IPS-20b (cell line): ENCODE measurements at regions not wholly inside any gene's neighbourhood (a gene's known extent, or its start where the extent isn't known, plus 50 kb on each side); places are given as distances from the start of the nearest gene placed in this dataset.

Experiments
- H3K27ac ChIP-seq: one replicate; pipeline ENCODE4 v1.5.1; 2013; ENCODE audit warnings: low read length
- H3K27me3 ChIP-seq: 2 replicates; pipeline ENCODE4 v1.6.1; 2013; ENCODE audit warnings: mild to moderate bottlenecking, low read length, inconsistent platforms; ENCODE audit not compliant: insufficient read depth
- H3K36me3 ChIP-seq: 2 replicates; pipeline ENCODE4 v1.6.1; 2013; ENCODE audit warnings: low read depth, mild to moderate bottlenecking, inconsistent platforms, low read length, moderate library complexity; ENCODE audit not compliant: insufficient read depth
- H3K4me1 ChIP-seq: 2 replicates; pipeline ENCODE4 v1.6.1; 2013; ENCODE audit warnings: mild to moderate bottlenecking, control low read depth, inconsistent platforms, low read length, moderate library complexity; ENCODE audit not compliant: insufficient read depth
- H3K4me3 ChIP-seq: 2 replicates; pipeline ENCODE4 v1.5.1; 2013; ENCODE audit warnings: mild to moderate bottlenecking, low read length, inconsistent platforms
- H3K9ac ChIP-seq: 2 replicates; pipeline ENCODE4 v1.6.1; 2013; ENCODE audit warnings: low read depth, mild to moderate bottlenecking, inconsistent platforms, low read length, moderate library complexity
- H3K9me3 ChIP-seq: 2 replicates; pipeline ENCODE4 v1.6.1; 2013; ENCODE audit warnings: mild to moderate bottlenecking, low read depth, low read length, inconsistent platforms; ENCODE audit not compliant: insufficient read depth

DNA sequence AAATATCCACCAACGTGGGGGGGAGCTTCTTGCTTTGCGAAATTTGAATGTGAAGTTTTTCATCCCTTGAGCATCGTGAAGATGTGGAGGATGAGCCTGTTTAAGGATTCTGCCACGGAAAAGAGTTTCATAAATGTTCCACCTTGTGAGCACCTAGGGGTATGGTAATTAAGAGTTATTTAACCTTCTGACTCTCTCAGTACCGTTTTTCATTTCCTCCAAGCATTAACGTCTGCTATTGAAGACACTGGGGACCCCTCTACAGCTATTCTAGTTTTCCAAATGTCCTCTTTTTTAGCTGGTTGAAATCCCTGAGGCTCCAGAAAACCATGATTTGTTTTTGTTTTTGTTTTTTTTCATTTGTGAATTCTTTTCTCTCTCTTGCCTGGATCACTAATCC, 79.1 kb upstream of the GALNT2 start:
- Histone ChIP-seq H3K36me3 (no peaks in the 10 kb centered on the region), H3K9me3 (no peaks in the 10 kb centered on the region), H3K4me3 (no peak overlapping the region), H3K9ac (no peak overlapping the region), H3K27me3 (no peaks in the 10 kb centered on the region), H3K4me1 (no peaks in the 10 kb centered on the region), H3K27ac (no peak overlapping the region)

DNA sequence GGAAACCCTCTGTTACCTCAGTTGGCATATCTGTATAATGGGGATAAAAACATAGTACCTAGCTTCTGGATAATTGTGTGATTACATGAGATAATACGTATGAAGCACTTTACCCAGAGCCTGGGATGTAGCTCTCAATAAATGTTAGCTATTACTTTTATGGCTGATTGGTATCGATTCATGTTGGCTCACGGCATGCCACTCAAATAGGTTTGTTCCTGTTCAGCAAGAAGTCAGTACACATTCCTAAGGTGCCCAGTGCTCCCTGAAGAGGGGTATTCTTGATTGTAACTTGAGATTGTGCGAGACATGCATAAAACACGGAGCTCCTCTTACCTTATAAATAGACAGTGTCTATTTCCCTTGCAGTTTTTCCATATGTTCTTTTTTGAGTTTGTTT, 78.5 kb upstream of the GALNT2 start:
- H3K4me3 ChIP-seq: no peak overlapping the region
- H3K9ac ChIP-seq: no peak overlapping the region
- no peak overlapping the region for H3K27ac ChIP-seq
- no peaks in the 10 kb centered on the region for H3K4me1 ChIP-seq
- no peaks in the 10 kb centered on the region for H3K9me3 ChIP-seq
- H3K36me3 ChIP-seq: no peaks in the 10 kb centered on the region
- H3K27me3 ChIP-seq: no peaks in the 10 kb centered on the region

DNA sequence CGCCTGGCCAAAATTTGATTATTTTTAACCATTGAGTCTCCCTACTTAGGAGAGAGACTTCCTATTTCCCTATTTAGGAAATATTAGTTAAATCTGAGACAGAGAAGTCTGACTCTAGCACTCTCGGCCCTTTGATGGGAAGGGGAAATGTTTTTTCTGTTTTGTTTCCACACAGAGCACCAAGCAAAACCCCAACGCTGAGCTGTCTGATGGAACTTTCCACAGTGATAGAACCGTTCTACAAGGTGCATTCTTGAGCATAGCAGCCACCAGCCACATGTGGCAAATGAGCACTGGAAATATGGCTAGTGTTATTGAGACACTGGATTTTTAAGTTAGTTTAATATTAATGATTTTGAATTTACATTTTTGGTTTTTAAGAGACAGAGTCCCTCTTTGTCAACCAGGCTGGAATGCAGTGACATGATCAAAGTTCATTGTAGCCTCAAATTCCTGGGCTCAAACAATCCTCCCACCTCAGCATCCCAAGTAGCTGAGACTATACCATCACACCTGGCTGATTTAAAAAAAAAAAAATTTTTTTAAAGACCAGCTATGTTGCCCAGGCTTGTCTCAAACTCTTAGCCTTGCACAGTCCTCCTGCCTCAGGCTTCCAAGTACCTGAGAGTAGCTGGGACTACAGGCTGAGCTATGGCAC, 77.3 kb upstream of the GALNT2 start:
- H3K4me1 ChIP-seq: no peaks in the 10 kb centered on the region
- H3K27me3 ChIP-seq: no peaks in the 10 kb centered on the region
- H3K9ac ChIP-seq: no peak overlapping the region
- H3K9me3 ChIP-seq: no peaks in the 10 kb centered on the region
- H3K27ac ChIP-seq: no peak overlapping the region
- H3K36me3 ChIP-seq: no peaks in the 10 kb centered on the region
- H3K4me3 ChIP-seq: no peak overlapping the region

DNA sequence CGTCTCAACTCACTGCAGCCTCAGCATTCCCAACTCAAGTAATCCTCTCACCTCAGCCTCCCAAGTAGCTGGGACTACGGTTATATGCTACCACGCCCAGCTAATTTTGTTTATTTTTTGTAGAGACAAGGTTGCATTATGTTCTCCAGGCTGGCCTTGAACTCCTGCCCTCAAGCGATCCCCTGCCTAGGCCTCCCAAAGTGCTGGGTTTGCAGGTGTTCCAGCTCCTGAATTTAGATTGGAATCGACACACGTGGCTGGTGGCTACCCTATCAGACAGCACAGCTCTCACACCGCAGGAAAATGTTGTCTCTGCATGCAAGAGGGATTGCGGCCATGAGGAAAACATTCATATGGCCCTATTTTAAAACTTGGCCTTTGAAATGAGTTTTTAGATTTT, 76.7 kb upstream of the GALNT2 start:
- Histone ChIP-seq H3K36me3 (no peaks in the 10 kb centered on the region), H3K9ac (no peak overlapping the region), H3K4me1 (no peaks in the 10 kb centered on the region), H3K27ac (no peak overlapping the region), H3K9me3 (no peaks in the 10 kb centered on the region), H3K4me3 (no peak overlapping the region), H3K27me3 (no peaks in the 10 kb centered on the region)

DNA sequence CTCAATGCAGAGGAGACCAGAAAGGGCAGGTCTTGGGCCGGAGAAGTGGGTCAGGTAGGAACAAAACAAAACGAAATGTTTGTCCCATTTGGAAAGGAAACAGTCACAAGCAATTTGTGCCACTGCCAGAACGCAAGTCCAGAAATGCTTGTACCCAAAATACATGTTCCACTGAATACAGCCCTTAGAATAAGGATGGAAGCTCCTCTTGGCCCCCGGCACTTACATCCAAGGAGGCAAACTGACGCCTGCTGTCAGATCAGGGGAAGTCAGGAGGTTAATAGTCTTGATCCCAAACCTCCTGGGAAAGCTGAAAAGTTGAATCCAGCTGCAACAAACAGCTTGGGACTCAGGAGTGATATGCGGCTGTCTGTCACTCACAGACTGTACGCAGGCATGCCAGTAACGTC, 75.9 kb upstream of the GALNT2 start:
- Histone ChIP-seq H3K9ac (no peak overlapping the region), H3K27ac (no peak overlapping the region), H3K9me3 (no peaks in the 10 kb centered on the region), H3K27me3 (no peaks in the 10 kb centered on the region), H3K4me3 (no peak overlapping the region), H3K4me1 (no peaks in the 10 kb centered on the region), H3K36me3 (no peaks in the 10 kb centered on the region)

DNA sequence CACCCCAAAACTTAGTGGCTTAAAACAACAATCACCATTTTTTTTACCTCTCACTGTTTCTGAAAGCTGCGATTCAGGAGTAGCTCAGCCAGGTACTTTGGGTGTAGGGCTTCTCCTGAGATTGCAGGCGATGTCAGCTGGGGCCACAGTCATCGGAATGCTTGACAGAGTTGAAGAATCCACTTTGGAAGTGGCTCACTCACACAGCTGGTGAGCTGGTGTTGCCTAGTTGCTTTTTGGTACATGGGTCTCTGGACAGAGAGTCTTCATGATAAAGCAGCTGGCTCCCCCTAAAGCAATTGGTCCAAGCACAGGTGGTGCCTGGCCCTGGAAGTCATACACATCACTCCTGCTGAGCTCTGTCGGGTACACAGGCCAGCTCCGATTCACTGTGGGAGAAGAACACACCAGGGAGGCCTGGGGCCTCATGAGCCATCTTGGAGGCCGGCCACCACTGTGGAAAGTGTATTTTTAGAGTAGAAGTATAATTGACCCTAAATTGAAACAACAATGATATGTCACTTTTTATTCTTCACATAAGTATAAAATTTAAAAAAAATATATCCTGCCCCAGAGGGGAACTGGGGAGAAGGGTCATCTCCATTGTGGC, 75.2 kb upstream of the GALNT2 start:
- H3K36me3 ChIP-seq: no peaks in the 10 kb centered on the region
- H3K27ac ChIP-seq: no peak overlapping the region

DNA sequence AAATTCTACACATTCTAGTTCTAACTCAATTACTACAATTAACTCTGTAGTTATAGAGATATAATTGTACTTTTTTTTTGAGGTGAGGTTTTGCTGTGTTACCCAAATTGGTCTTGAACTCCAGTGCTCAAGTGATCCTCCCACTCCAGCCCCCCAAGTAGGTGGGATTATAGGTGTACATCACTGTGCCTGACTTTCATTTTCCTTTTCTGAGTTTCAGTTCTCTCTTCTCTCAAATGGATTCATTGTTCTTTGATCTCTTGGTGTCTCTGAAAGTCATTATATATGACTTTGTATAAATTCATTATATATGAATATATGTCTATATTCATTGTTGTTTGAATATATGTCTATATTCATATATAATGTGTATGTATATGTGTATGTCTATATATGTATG, 74.0 kb upstream of the GALNT2 start:
- no peaks in the 10 kb centered on the region for H3K36me3 ChIP-seq
- H3K27me3 ChIP-seq: no peaks in the 10 kb centered on the region
- H3K9ac ChIP-seq: no peak overlapping the region
- no peak overlapping the region for H3K4me3 ChIP-seq
- H3K9me3 ChIP-seq: no peaks in the 10 kb centered on the region
- no peaks in the 10 kb centered on the region for H3K4me1 ChIP-seq
- no peak overlapping the region for H3K27ac ChIP-seq

More for the DNA sequence above, 75.2 kb upstream of the GALNT2 start:
- Histone ChIP-seq H3K27me3 (no peaks in the 10 kb centered on the region), H3K9me3 (no peaks in the 10 kb centered on the region), H3K4me3 (no peak overlapping the region), H3K9ac (no peak overlapping the region), H3K4me1 (no peaks in the 10 kb centered on the region)

DNA sequence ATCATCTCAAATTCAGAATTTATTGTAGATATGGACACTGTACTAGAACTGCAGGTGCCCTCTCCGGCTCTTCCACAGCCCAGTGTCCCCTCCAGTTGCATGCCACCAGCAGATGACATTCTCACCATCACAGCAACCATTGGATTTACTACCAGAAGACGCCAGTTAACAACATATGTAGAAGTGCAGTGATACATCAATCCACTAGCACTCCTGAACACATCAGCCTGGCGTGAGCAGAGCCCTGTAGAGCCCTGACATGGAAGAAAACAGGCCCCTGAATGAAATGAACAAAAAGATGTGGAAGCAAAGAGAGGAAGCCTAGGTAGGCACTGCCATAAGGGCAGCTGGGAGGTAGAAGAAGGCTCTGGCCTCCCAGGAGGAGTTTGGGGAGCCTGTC, 73.1 kb upstream of the GALNT2 start:
- Histone ChIP-seq H3K9ac (no peak overlapping the region), H3K27me3 (no peaks in the 10 kb centered on the region), H3K4me3 (no peak overlapping the region), H3K4me1 (no peaks in the 10 kb centered on the region), H3K27ac (no peak overlapping the region), H3K9me3 (no peaks in the 10 kb centered on the region), H3K36me3 (no peaks in the 10 kb centered on the region)

DNA sequence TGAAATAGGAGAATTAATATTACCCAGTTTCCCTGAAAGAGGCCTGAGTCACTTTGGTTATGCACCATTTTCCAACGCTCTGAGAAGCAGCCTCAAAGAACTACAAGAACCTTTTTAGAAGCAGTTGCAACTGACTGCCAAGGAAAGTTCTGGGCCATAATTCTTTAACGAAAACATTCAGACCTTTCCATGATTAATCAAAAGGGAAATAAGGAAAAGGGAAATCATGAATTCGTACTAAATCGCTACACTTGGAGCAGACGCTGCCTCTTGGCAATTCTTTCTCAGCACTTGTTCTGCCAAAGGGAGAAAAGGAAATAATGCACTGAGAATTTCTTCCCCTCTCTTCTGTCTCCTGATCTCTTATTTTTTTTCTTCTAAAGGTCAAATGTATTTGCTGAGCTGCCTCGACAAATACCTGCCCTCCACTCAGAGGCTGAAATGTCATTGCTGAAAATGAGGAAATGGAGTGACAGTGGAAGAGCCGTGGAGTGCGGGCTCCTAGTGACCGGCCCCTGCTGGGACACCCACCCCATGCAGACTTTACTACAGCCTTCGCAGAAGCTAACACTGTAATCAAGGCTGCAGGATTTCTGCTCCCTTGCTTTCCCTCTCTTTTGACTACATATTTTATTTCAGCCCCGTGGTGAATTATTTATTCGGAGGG, 67.9 kb upstream of the GALNT2 start:
- H3K4me1 ChIP-seq: no peaks in the 10 kb centered on the region
- H3K27ac ChIP-seq: no peak overlapping the region
- H3K9me3 ChIP-seq: no peaks in the 10 kb centered on the region
- H3K36me3 ChIP-seq: no peaks in the 10 kb centered on the region
- no peak overlapping the region for H3K9ac ChIP-seq
- no peaks in the 10 kb centered on the region for H3K27me3 ChIP-seq
- no peak overlapping the region for H3K4me3 ChIP-seq

DNA sequence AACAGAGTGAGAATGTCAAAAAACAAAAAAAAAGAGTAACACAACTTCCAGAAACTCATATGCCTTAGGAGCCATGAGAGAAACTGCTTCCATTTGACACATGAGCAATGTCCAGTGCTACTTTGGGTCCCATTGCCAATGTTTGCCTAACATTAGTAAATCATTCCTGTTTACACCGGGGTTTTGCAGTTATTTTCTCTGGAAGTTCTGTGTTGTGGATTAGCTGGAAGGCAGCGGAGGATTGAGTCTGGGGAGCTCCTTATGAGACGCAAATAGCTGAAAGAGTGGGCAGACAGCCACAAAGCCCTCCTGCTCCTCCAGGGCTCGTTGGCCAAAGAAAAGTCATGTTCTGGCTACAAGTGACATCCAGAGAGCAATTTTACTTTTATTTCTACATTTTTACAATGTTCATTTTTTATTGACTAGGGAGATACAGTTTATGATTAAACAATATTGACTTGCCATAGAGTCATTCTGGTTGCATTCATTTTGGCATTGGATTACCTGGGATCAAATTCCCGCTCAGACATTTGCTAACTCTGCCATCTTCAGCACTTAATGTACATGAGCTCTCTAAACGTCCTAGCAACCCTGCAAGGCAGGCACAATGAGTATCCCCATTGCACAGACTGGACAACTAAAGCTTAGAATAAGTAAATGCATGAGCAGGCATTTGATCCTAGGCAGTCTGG, 66.4 kb upstream of the GALNT2 start:
- no peaks in the 10 kb centered on the region for H3K27me3 ChIP-seq

DNA sequence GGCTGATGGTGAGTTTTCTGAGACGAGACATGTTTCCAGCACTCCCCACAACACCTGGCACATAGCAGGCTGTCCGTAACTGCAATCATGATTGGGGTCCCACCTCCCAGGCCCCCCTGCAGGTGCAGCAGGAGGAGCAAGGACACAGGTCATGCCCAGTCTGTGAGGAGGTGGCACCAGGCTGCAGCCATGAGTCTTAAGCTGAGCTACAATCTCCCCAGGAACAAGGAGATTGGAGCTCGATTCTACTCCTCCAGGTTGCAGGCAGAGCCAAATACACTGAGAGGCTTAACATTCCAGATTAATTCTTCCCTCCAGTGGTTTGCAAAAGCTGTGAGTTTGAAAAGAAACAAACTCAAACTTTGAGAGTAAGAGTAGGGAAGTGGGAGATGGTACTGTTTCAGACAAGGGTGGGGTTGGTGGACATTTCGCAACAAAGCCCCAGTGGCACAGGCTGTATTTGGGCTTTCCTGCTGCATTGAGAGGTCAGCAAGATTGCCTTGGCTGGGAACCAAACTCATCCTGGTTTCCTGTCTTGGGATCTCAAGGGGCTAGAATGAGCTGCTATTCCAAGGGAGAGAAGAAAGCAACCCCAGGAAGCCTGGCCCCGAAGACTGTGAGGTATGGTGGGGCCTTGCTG, 64.8 kb upstream of the GALNT2 start:
- Histone ChIP-seq H3K4me3 (no peak overlapping the region), H3K27ac (no peak overlapping the region), H3K27me3 (no peaks in the 10 kb centered on the region), H3K9ac (no peak overlapping the region), H3K36me3 (no peaks in the 10 kb centered on the region), H3K9me3 (no peaks in the 10 kb centered on the region), H3K4me1 (no peaks in the 10 kb centered on the region)

More for the DNA sequence above, 66.4 kb upstream of the GALNT2 start:
- Histone ChIP-seq H3K9ac (no peak overlapping the region), H3K36me3 (no peaks in the 10 kb centered on the region), H3K9me3 (no peaks in the 10 kb centered on the region), H3K4me3 (no peak overlapping the region), H3K4me1 (no peaks in the 10 kb centered on the region), H3K27ac (no peak overlapping the region)
